T47D (cell line): ENCODE measurements at regions not wholly inside any gene's neighbourhood (a gene's known extent, or its start where the extent isn't known, plus 50 kb on each side); places are given as distances from the start of the nearest gene placed in this dataset.
"Not testable (repeated sequence)": the region's sequence is repeated elsewhere in the genome, so short reads cannot be mapped to it uniquely, and the experiment has no call there.

Source experiments
- DNase-seq, 2 experiments: peaks; one replicate each; pipeline versions ENCODE4 v3.0.0 to v3.0.0-alpha.2; 2011 to 2012; ENCODE audit warnings: low read depth in 1 of 2, low spot score in 1 of 2
- JUND ChIP-seq: IDR thresholded peaks from 2 replicates; pipeline ENCODE4 v1.6.1; 2012; ENCODE audit warnings: low read depth
- in situ Hi-C: cut with HindIII; loops from 2 replicates; pipeline ENCODE4 v1.10.0; 2016; ENCODE audit warnings: low sequenced_read_pairs, low pct_unique_long_range_greater_than_20kb

GRCh38 chr4:74549936-74550335, 105.0 kb downstream of the AREG start:
- DNase-seq: no peak
- in situ Hi-C loops: no loop called here
- TF ChIP-seq JUND: no peak

- in situ Hi-C loops: no loop called here
- peak in 1 of 2 experiments; percentile 27 for DNase-seq
- no peak for TF ChIP-seq JUND
These were observed 110.3 kb downstream of the AREG start for GRCh38 chr4:74555231-74555630.

GRCh38 chr4:74555843-74556242, 110.9 kb downstream of the AREG start:
- DNase-seq: no peak
- in situ Hi-C loops: no loop called here
- TF ChIP-seq JUND: no peak

- in situ Hi-C loops: no loop called here
- no peak for DNase-seq
- TF ChIP-seq JUND: no peak
These were observed 114.9 kb downstream of the AREG start for GRCh38 chr4:74559853-74560252.

GRCh38 chr4:74567981-74568380, 123.0 kb downstream of the AREG start:
- in situ Hi-C loops: no loop called here
- no peak for TF ChIP-seq JUND
- DNase-seq: no peak

- in situ Hi-C loops: no loop called here
- no peak for TF ChIP-seq JUND
- no peak for DNase-seq
These were observed 125.2 kb downstream of the AREG start for GRCh38 chr4:74570095-74570494.

- TF ChIP-seq JUND: no peak
- in situ Hi-C loops: no loop called here
- no peak for DNase-seq
These were observed 133.4 kb downstream of the AREG start for GRCh38 chr4:74578329-74578728.

GRCh38 chr4:74578865-74579264, 133.9 kb downstream of the AREG start:
- in situ Hi-C loops, DNase-seq: not testable (repeated sequence)

- no peak for DNase-seq
- TF ChIP-seq JUND: no peak
- in situ Hi-C loops: no loop called here
These were observed 138.3 kb downstream of the AREG start for GRCh38 chr4:74583089-74583700.

- in situ Hi-C loops: no loop called here
- peak in 1 of 2 experiments; percentile 34 for DNase-seq
These were observed 138.8 kb downstream of the AREG start for GRCh38 chr4:74583757-74584156.

GRCh38 chr4:74588350-74588749, 143.4 kb downstream of the AREG start:
- no peak for DNase-seq
- TF ChIP-seq JUND: no peak
- in situ Hi-C loops: no loop called here

More at GRCh38 chr4:74583757-74584156, 138.8 kb downstream of the AREG start:
- TF ChIP-seq JUND: peak; percentile 57; the same call in 1 of the 2 replicates

- in situ Hi-C loops: no loop called here
- DNase-seq: no peak
- TF ChIP-seq JUND: no peak
These were observed 145.5 kb downstream of the AREG start for GRCh38 chr4:74590476-74590875.

GRCh38 chr4:74598611-74599325, 153.8 kb downstream of the AREG start:
- in situ Hi-C loops: no loop called here
- no peak for DNase-seq
- no peak for TF ChIP-seq JUND
